Lower leg skin (tissue), 3 donors: ENCODE measurements at regions not wholly inside any gene's neighbourhood (a gene's known extent, or its start where the extent isn't known, plus 50 kb on each side); places are given as distances from the start of the nearest gene placed in this dataset.

Source experiments
- POLR2A ChIP-seq, 2 donors: fragments of 450-650 bp; IDR thresholded peaks; one replicate each; pipeline ENCODE4 v1.6.1; 2016 to 2017; ENCODE audit warnings: antibody characterized with exemption in 2 of 2, mild to moderate bottlenecking in 1 of 2, moderate library complexity in 1 of 2
- TF ChIP-seq, protein P1 (sequence below), 3 donors: fragments of 450-650 bp; IDR thresholded peaks; one replicate each; pipeline ENCODE4 v1.5.1; 2016; ENCODE audit warnings: antibody characterized with exemption in 3 of 3, mild to moderate bottlenecking in 3 of 3, moderate library complexity in 2 of 3

DNA sequence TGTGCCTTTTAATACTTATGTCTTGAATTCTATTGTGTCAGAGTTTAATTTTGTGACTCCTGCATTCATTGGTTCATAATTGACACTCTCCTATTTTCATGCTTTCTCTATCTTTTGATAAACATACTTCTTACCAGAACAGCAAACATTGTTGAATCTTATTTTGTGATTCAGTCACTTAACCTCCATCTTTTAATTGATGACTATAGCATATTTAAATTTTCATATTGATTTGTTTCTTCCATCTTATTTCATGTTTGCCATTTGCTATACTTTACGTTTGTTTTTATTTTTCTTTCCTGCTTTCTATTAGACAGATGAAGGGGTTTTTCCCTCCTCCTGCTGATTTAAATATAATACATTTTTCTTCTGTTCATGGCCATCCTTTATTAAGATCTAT is 115.5 kb upstream of the FAM9A start:
- TF ChIP-seq, protein P1, sequence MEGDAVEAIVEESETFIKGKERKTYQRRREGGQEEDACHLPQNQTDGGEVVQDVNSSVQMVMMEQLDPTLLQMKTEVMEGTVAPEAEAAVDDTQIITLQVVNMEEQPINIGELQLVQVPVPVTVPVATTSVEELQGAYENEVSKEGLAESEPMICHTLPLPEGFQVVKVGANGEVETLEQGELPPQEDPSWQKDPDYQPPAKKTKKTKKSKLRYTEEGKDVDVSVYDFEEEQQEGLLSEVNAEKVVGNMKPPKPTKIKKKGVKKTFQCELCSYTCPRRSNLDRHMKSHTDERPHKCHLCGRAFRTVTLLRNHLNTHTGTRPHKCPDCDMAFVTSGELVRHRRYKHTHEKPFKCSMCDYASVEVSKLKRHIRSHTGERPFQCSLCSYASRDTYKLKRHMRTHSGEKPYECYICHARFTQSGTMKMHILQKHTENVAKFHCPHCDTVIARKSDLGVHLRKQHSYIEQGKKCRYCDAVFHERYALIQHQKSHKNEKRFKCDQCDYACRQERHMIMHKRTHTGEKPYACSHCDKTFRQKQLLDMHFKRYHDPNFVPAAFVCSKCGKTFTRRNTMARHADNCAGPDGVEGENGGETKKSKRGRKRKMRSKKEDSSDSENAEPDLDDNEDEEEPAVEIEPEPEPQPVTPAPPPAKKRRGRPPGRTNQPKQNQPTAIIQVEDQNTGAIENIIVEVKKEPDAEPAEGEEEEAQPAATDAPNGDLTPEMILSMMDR (IDR thresholded peaks at IDR 0.05), result no peak
- TF ChIP-seq POLR2A (IDR thresholded peaks at IDR 0.05), result no peak
